ENCODE measurements at regions not wholly inside any gene's neighbourhood (a gene's known extent, or its start where the extent isn't known, plus 50 kb on each side); places are given as distances from the start of the nearest gene placed in this dataset.

- Mint-ChIP-seq H3K27ac (peak overlapping the region; percentile 80), H3K9me3 (no peaks in the 10 kb centered on the region), H3K36me3 (no peaks in the 10 kb centered on the region), H3K4me3 (peak overlapping the region; percentile 94), H3K27me3 (no peaks in the 10 kb centered on the region), H3K4me1 (ENCODE audit: unreplicated experiment) (peaks cover 41% of the 10 kb centered on the region)
- peak; percentile 70 for DNase-seq (ENCODE audit: extremely low spot score, unreplicated experiment)
- TF ChIP-seq CTCF (conservative IDR thresholded peaks at IDR 0.05) = no peak
Measured at GRCh38 chr9:36486933-36487481, 85.7 kb upstream of the MELK start.

- H3K27me3 Mint-ChIP-seq = no peaks in the 10 kb centered on the region
- H3K4me1 Mint-ChIP-seq (ENCODE audit: unreplicated experiment) = peaks cover 45% of the 10 kb centered on the region
- DNase-seq (ENCODE audit: extremely low spot score, unreplicated experiment) = no peak
- no peaks in the 10 kb centered on the region for H3K9me3 Mint-ChIP-seq
- no peaks in the 10 kb centered on the region for H3K36me3 Mint-ChIP-seq
- H3K27ac Mint-ChIP-seq = peak overlapping the region; percentile 80
- H3K4me3 Mint-ChIP-seq = peak overlapping the region; percentile 94
- no peak for TF ChIP-seq CTCF (conservative IDR thresholded peaks at IDR 0.05)
Measured at GRCh38 chr9:36486329-36486932, 86.3 kb upstream of the MELK start.

- H3K27me3 Mint-ChIP-seq = no peaks in the 10 kb centered on the region
- H3K4me3 Mint-ChIP-seq = peak overlapping the region; percentile 94
- H3K4me1 Mint-ChIP-seq (ENCODE audit: unreplicated experiment) = peaks cover 49% of the 10 kb centered on the region
- H3K9me3 Mint-ChIP-seq = no peaks in the 10 kb centered on the region
- no peak for TF ChIP-seq CTCF (conservative IDR thresholded peaks at IDR 0.05)
- no peaks in the 10 kb centered on the region for H3K36me3 Mint-ChIP-seq
- H3K27ac Mint-ChIP-seq = peak overlapping the region; percentile 80
- no peak for DNase-seq (ENCODE audit: extremely low spot score, unreplicated experiment)
Measured at GRCh38 chr9:36485647-36486328, 85.7 kb upstream of the RNF38 start.

- H3K4me1 Mint-ChIP-seq (ENCODE audit: unreplicated experiment) = peaks cover 47% of the 10 kb centered on the region
- H3K36me3 Mint-ChIP-seq = no peaks in the 10 kb centered on the region
- no peak for TF ChIP-seq CTCF (conservative IDR thresholded peaks at IDR 0.05)
- DNase-seq (ENCODE audit: extremely low spot score, unreplicated experiment) = no peak
- no peaks in the 10 kb centered on the region for H3K27me3 Mint-ChIP-seq
- H3K9me3 Mint-ChIP-seq = no peaks in the 10 kb centered on the region
- no peak overlapping the region for H3K27ac Mint-ChIP-seq
- H3K4me3 Mint-ChIP-seq = no peak overlapping the region
Measured at GRCh38 chr9:36484124-36484523, 84.1 kb upstream of the RNF38 start.

- no peak for DNase-seq (ENCODE audit: extremely low spot score, unreplicated experiment)
- H3K4me3 Mint-ChIP-seq = no peak overlapping the region
- no peak overlapping the region for H3K27ac Mint-ChIP-seq
- no peaks in the 10 kb centered on the region for H3K36me3 Mint-ChIP-seq
- H3K4me1 Mint-ChIP-seq (ENCODE audit: unreplicated experiment) = peaks cover 26% of the 10 kb centered on the region
- no peaks in the 10 kb centered on the region for H3K27me3 Mint-ChIP-seq
- no peaks in the 10 kb centered on the region for H3K9me3 Mint-ChIP-seq
- no peak for TF ChIP-seq CTCF (conservative IDR thresholded peaks at IDR 0.05)
Measured at GRCh38 chr9:36479101-36479500, 79.0 kb upstream of the RNF38 start.
